HEK293T (cell line): ENCODE measurements at regions not wholly inside any gene's neighbourhood (a gene's known extent, or its start where the extent isn't known, plus 50 kb on each side); places are given as distances from the start of the nearest gene placed in this dataset.

Experiments used
- CTCF ChIA-PET: fragments of 350-600 bp; formaldehyde crosslinking; extraction: SDS; loops from one replicate; lab custom pipeline; 2021; ENCODE audit warnings: antibody characterized with exemption, inconsistent platforms; lab: Yijun Ruan, JAX
- POLR2A ChIA-PET: fragments of 350-600 bp; formaldehyde crosslinking; extraction: SDS; loops from one replicate; lab custom pipeline; 2020; ENCODE audit warnings: antibody characterized with exemption, inconsistent platforms; lab: Yijun Ruan, JAX
- DNase-seq: peaks from one replicate; pipeline ENCODE4 v3.0.0; 2012; ENCODE audit warnings: mixed read lengths; ENCODE audit errors: extremely low spot score
- ARNT ChIP-seq: fragments of 450-650 bp; IDR thresholded peaks from 2 replicates; pipeline ENCODE4 v1.6.1; 2017; ENCODE audit warnings: mild to moderate bottlenecking
- BHLHE40 ChIP-seq: fragments of 450-650 bp; IDR thresholded peaks from 2 replicates; pipeline ENCODE4 v1.6.1; 2016; ENCODE audit warnings: mild to moderate bottlenecking, moderate library complexity, borderline replicate concordance
- CTBP1 ChIP-seq: fragments of 450-650 bp; IDR thresholded peaks from 2 replicates; pipeline ENCODE4 v1.6.1; 2016; ENCODE audit warnings: borderline replicate concordance
- ELF4 ChIP-seq: fragments of 450-650 bp; IDR thresholded peaks from 2 replicates; pipeline ENCODE4 v1.6.1; 2017; ENCODE audit warnings: antibody characterized with exemption
- FOXA1 ChIP-seq: fragments of 450-650 bp; IDR thresholded peaks from 2 replicates; pipeline ENCODE4 v1.6.1; 2016; ENCODE audit warnings: mild to moderate bottlenecking
- FOXK2 ChIP-seq: fragments of 450-650 bp; IDR thresholded peaks from 2 replicates; pipeline ENCODE4 v1.6.1; 2016; ENCODE audit warnings: mild to moderate bottlenecking
- FOXM1 ChIP-seq: fragments of 450-650 bp; IDR thresholded peaks from 2 replicates; pipeline ENCODE4 v1.6.1; 2017; ENCODE audit warnings: mild to moderate bottlenecking, borderline replicate concordance
- HDGF ChIP-seq: fragments of 450-650 bp; IDR thresholded peaks from 2 replicates; pipeline ENCODE4 v1.6.1; 2017; ENCODE audit warnings: antibody characterized with exemption, borderline replicate concordance
- L3MBTL2 ChIP-seq: fragments of 450-650 bp; conservative IDR thresholded peaks from 2 replicates; pipeline ENCODE4 v1.6.1; 2016; ENCODE audit warnings: mild to moderate bottlenecking
- LEF1 ChIP-seq: fragments of 450-650 bp; IDR thresholded peaks from 2 replicates; pipeline ENCODE4 v1.6.1; 2017; ENCODE audit warnings: mild to moderate bottlenecking, borderline replicate concordance
- NFRKB ChIP-seq: fragments of 450-650 bp; IDR thresholded peaks from 2 replicates; pipeline ENCODE4 v1.6.1; 2016; ENCODE audit warnings: mild to moderate bottlenecking, moderate library complexity
- SP1 ChIP-seq: fragments of 450-650 bp; IDR thresholded peaks from 2 replicates; pipeline ENCODE4 v1.6.1; 2017
- SUZ12 ChIP-seq: fragments of 450-650 bp; IDR thresholded peaks from 2 replicates; pipeline ENCODE4 v1.6.1; 2016; ENCODE audit warnings: mild to moderate bottlenecking
- TARDBP ChIP-seq: fragments of 450-650 bp; IDR thresholded peaks from 2 replicates; pipeline ENCODE4 v1.6.1; 2016
- ZNF384 ChIP-seq: fragments of 450-650 bp; IDR thresholded peaks from 2 replicates; pipeline ENCODE4 v1.6.1; 2016
- TF ChIP-seq, protein P1 (sequence below): fragments of 450-650 bp; IDR thresholded peaks from 2 replicates; pipeline ENCODE4 v1.6.1; 2016

DNA sequence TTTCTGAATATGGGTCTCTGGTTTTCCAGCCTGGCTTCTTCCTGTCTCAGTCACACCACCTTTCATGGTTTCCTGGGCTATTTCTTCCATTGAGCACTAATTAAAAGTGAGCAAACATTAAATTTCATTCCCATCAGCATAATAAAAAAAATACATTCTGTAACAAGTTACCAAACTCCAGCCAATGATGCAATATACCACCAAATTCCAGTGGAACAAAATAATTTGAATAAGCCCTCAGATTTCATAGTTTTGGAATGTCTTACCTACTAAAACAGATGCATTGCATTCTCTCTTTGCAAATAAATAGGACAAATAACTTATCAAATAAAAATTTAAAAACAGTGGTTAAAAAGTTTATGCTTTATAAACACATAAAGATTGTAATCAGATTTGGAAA is 97.8 kb upstream of the PRDM1 start:
- POLR2A ChIA-PET = no interaction called here
- TF ChIP-seq TARDBP (no peak), SP1 (no peak), L3MBTL2 (no peak), FOXM1 (no peak), LEF1 (no peak), SUZ12 (no peak), ARNT (no peak), CTBP1 (no peak), NFRKB (no peak), FOXK2 (no peak), FOXA1 (no peak), ELF4 (no peak), HDGF (no peak), BHLHE40 (no peak), ZNF384 (no peak)
- TF ChIP-seq, protein P1, sequence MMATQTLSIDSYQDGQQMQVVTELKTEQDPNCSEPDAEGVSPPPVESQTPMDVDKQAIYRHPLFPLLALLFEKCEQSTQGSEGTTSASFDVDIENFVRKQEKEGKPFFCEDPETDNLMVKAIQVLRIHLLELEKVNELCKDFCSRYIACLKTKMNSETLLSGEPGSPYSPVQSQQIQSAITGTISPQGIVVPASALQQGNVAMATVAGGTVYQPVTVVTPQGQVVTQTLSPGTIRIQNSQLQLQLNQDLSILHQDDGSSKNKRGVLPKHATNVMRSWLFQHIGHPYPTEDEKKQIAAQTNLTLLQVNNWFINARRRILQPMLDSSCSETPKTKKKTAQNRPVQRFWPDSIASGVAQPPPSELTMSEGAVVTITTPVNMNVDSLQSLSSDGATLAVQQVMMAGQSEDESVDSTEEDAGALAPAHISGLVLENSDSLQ = no peak
- CTCF ChIA-PET = no interaction called here
- no peak for DNase-seq

DNA sequence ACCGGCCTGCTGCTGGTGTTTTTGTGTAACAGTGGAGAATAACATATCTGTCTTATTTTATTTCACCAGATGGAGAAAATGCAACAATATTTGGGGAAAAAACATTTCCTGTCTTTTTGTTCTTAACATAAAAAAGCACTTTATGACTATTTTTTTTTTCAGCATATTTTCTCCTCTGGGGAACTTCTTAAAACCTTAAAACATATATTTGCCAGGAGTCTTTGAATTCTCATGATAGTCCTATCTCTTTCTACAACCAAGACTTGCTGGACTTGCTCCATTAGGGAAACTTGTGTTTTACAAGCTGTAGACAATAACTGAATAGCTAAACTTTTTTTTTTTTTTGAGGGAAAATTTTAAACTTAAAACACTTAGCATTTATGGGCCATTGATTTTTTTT is 98.6 kb upstream of the PRDM1 start:
- no peak for TF ChIP-seq ELF4
- CTCF ChIA-PET = interaction anchor here (0.8 kb wide), 1 partner anchor 158 kb away, joined by 3 read pairs; no protein-coding TSS in a partner anchor
- no peak for DNase-seq
- POLR2A ChIA-PET = no interaction called here

DNA sequence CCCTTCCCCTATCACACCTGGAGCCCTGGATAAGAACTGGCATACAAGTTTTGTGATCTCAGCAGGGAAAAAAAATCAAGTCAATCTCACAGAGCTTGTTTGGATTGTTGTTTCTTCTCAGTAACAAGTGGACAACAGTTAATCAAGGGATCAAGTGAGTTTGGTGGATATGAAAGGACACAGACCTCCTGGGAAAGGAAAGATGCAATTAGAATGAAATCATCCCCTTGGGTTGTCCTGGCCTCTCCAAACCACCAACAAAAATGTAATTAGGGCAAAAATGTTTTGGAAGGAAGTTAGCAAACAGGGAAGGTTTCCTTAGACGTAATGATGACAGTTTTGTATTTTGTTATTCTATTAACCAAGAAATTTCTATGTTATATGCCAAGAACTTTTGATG is 99.1 kb upstream of the PRDM1 start:
- no peak for TF ChIP-seq L3MBTL2
- TF ChIP-seq ARNT = no peak
- TF ChIP-seq NFRKB = no peak
- TF ChIP-seq ELF4 = no peak
- no peak for TF ChIP-seq LEF1
- TF ChIP-seq ZNF384 = no peak
- CTCF ChIA-PET = no interaction called here
- DNase-seq = no peak
- POLR2A ChIA-PET = no interaction called here

DNA sequence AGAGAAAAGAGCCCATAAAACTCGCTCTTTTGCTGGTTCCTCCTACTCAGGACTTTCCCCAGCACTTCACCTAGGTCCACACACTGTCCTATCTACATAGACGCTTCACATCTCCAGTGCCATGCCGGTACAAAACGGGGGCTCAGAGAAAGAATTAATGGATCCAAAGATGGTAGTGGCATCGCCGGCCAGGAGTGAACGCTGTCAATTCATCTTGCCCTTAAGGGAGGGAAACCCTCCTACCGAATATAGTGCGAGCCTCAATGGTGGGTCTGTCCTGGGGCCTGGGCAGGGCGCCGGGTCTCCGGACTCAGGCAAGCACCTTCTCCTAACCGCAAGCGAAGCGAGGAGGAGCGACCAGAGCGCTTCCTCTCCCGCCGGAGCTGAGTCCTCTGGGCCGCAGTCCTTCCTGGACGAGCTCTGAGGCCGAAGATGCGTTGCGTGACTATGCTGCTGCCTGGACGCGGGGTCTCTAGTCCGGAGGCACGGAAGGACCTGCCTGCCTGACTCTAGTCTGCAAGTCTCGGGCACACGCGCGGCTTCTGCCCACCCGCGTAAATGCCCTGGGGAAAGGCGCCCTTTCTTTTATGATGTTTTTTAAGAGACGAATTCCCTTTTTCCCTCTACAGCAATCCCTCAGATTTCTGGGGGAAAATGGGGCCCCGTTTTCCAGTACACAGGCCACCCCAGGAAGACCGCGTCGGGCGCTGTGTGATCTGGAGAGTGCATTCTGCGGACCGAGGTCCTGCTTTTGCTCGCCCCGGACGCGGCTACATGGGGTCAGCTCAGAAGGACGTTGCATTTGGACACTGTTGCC is 100.1 kb upstream of the PRDM1 start:
- ChIA-PET POLR2A (no interaction called here), CTCF (interaction anchor here (0.6 kb wide), 1 partner anchor 48 kb away, joined by 3 read pairs; no protein-coding TSS in a partner anchor)
- DNase-seq = no peak
- TF ChIP-seq ARNT (no peak), L3MBTL2 (no peak)

DNA sequence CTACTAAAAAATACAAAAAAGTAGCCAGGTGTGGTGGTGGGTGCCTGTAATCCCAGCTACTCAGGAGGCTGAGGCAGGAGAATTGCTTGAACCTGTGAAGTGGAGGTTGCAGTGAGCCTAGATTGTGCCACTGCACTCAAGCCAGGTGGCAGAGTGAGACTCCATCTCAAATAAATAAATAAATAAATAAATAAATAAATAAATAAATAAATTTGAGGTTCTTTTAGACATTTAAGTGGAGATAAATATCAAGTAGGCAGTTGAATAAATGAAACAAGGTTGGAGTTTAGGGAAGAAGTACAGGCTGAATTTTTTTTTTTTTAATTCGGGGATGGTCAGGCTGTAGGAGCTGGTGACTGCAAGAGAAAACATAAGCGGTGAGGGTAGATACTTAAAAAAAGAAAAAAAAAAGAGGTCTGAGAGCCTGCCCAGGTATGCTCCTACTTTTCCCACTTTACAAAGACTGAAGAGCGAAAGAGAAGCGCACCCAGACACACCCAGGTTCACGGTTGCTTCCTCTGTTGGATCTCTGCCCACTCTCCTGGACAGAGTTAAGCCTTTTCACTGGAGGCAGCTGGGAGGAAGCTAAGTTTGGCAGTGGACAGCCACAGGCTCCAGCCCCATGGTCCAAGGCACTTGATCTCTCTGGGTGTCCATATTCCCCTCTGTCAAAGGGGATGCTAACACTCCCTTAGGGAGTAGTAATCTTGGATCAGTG is 100.9 kb upstream of the PRDM1 start:
- no peak for TF ChIP-seq HDGF
- TF ChIP-seq FOXK2 = no peak
- no peak for TF ChIP-seq SUZ12
- no peak for TF ChIP-seq ELF4
- DNase-seq = no peak
- POLR2A ChIA-PET = interaction anchor here (1.4 kb wide), 1 partner anchor 7 kb away, joined by 8 read pairs; no protein-coding TSS in a partner anchor
- CTCF ChIA-PET = interaction anchor here (0.6 kb wide), 1 partner anchor 49 kb away, joined by 3 read pairs; no protein-coding TSS in a partner anchor

DNA sequence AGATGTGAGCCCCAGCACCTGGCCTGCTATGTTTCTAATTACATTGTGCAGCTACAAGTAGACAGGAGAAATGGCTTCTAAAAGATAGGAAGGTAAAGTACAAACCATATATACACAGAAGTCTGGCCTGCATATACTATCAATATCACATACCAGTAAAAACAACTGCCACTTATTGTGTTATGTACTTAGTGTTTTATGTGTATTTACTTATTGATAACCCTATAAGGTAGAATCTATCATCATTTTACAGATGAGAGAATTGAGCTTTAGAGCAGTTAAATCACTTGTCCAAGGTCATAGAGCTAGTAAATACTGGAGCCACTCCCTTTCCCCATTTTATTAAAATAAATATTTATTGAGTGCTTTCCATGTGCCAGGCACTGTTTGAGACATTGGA is 102.4 kb upstream of the PRDM1 start:
- no peak for DNase-seq
- CTCF ChIA-PET = interaction anchor here (0.7 kb wide), 2 partner anchors 251 to 387 kb away, joined by 3 read pairs; no protein-coding TSS in a partner anchor
- no peak for TF ChIP-seq CTBP1
- TF ChIP-seq SUZ12 = no peak
- POLR2A ChIA-PET = interaction anchor here (1.4 kb wide), 1 partner anchor 9 kb away, joined by 8 read pairs; no protein-coding TSS in a partner anchor

DNA sequence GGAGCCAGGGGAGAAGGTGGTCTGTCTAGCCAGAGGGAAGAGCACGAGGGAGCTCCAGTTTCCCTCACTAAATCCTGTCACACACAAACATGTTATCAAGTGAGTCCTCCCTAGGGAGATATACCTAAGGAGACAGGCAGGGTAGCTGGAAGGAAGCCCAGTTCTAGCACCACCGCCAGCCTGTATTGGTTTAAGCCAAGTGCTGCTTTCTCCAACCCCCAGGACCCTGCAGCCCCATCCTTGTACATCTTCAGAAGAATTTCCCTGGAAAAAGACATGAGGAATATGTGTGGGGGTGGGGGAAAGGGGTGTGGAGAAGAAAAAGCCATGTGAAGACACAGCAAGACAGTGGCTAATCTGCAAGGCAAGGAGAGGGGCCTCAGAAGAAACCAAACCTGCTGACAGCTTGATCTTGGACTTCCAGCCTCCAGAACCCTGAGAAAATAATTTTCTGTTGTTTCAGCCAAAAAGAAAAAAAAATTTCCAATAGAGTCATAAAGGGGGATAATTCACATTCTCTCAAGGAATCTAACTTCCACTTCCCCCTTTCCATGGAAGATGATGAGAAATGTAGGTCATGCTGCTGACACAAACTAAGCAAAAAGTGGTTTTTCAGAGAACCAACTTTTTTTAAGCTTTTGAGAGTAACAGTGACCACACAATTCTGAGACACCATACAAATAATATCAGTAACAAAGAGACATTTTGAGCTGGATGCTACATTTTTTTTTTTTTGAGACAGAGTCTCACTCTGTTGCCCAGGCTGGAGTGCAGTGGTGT is 103.2 kb upstream of the PRDM1 start:
- DNase-seq = no peak
- POLR2A ChIA-PET = interaction anchor here (1.4 kb wide), 1 partner anchor 9 kb away, joined by 4 read pairs; no protein-coding TSS in a partner anchor
- TF ChIP-seq BHLHE40 = no peak
- no peak for TF ChIP-seq LEF1
- no peak for TF ChIP-seq SUZ12
- TF ChIP-seq ARNT = no peak
- no peak for TF ChIP-seq FOXA1
- CTCF ChIA-PET = interaction anchor here (0.7 kb wide), 1 partner anchor 250 kb away, joined by 3 read pairs; no protein-coding TSS in a partner anchor
